ENCODE measurements at regions not wholly inside any gene's neighbourhood (a gene's known extent, or its start where the extent isn't known, plus 50 kb on each side); places are given as distances from the start of the nearest gene placed in this dataset.

GRCh38 chr20:55471052-55472006 lies 534.0 kb downstream of the CBLN4 start:
- H3K36me3 ChIP-seq = no peaks in the 10 kb centered on the region
- no peaks in the 10 kb centered on the region for H3K9me3 ChIP-seq
- no peaks in the 10 kb centered on the region for H3K27me3 ChIP-seq
- H3K4me3 ChIP-seq = no peak overlapping the region
- TF ChIP-seq POLR2AphosphoS5 (IDR thresholded peaks at IDR 0.05) (no peak), POLR2A (IDR thresholded peaks at IDR 0.05) (no peak), EP300 (IDR thresholded peaks at IDR 0.05) (no peak), CTCF (IDR thresholded peaks at IDR 0.05) (no peak)
- no peak for ATAC-seq
- no peak overlapping the region for H3K27ac ChIP-seq
- WGBS, 2 donors (ENCODE audit: low coverage in 1 of 2) = 34 to 43% methylated on average over 4 to 7 of the region's 7 CpGs
- H3K4me1 ChIP-seq = peaks cover 0 to 5% (median 0%) of the 10 kb centered on the region in 3 donors

GRCh38 chr20:55469074-55469473 lies 536.2 kb downstream of the CBLN4 start:
- Histone ChIP-seq H3K9me3 (no peaks in the 10 kb centered on the region), H3K36me3 (no peaks in the 10 kb centered on the region), H3K4me1 (peaks cover 0 to 5% (median 0%) of the 10 kb centered on the region in 3 donors), H3K27ac (no peak overlapping the region), H3K27me3 (no peaks in the 10 kb centered on the region), H3K4me3 (no peak overlapping the region)
- no peak for ATAC-seq
- TF ChIP-seq EP300 (IDR thresholded peaks at IDR 0.05) = no peak
- no peak for TF ChIP-seq CTCF (IDR thresholded peaks at IDR 0.05)
- TF ChIP-seq POLR2A (IDR thresholded peaks at IDR 0.05) = no peak
- no peak for TF ChIP-seq POLR2AphosphoS5 (IDR thresholded peaks at IDR 0.05)
- WGBS, 2 donors (ENCODE audit: low coverage in 1 of 2) = 75 to 80% methylated on average over 2 of the region's 2 CpGs

GRCh38 chr20:55461519-55461918 lies 543.8 kb downstream of the CBLN4 start:
- Histone ChIP-seq H3K27ac (no peak overlapping the region), H3K9me3 (no peaks in the 10 kb centered on the region), H3K4me3 (no peak overlapping the region), H3K36me3 (no peaks in the 10 kb centered on the region), H3K4me1 (no peaks in the 10 kb centered on the region), H3K27me3 (no peaks in the 10 kb centered on the region)
- WGBS, 2 donors (ENCODE audit: low coverage in 1 of 2) = 97 to 98% methylated on average over 8 of the region's 8 CpGs
- no peak for TF ChIP-seq POLR2A (IDR thresholded peaks at IDR 0.05)
- ATAC-seq = no peak

GRCh38 chr20:55456316-55456940 lies 548.9 kb downstream of the CBLN4 start:
- Histone ChIP-seq H3K27ac (no peak overlapping the region), H3K4me1 (no peaks in the 10 kb centered on the region), H3K27me3 (no peaks in the 10 kb centered on the region), H3K4me3 (no peak overlapping the region), H3K9me3 (no peaks in the 10 kb centered on the region), H3K36me3 (no peaks in the 10 kb centered on the region)
- no peak for ATAC-seq
- 50 to 89% methylated on average over 1 of the region's 1 CpG for WGBS, 2 donors (ENCODE audit: low coverage in 1 of 2)
- no peak for TF ChIP-seq POLR2AphosphoS5 (IDR thresholded peaks at IDR 0.05)

GRCh38 chr20:55449091-55449490 lies 556.2 kb downstream of the CBLN4 start:
- no peak for TF ChIP-seq EP300 (IDR thresholded peaks at IDR 0.05)
- TF ChIP-seq POLR2AphosphoS5 (IDR thresholded peaks at IDR 0.05) = no peak
- TF ChIP-seq CTCF (IDR thresholded peaks at IDR 0.05) = no peak
- no peak for TF ChIP-seq POLR2A (IDR thresholded peaks at IDR 0.05)
- no peaks in the 10 kb centered on the region for H3K36me3 ChIP-seq
- no peaks in the 10 kb centered on the region for H3K9me3 ChIP-seq
- no peak overlapping the region for H3K27ac ChIP-seq
- ATAC-seq = no peak
- H3K4me3 ChIP-seq = no peak overlapping the region
- 83 to 100% methylated on average over 1 of the region's 1 CpG for WGBS, 2 donors (ENCODE audit: low coverage in 1 of 2)
- H3K4me1 ChIP-seq = no peaks in the 10 kb centered on the region
- no peaks in the 10 kb centered on the region for H3K27me3 ChIP-seq
